ENCODE measurements at regions not wholly inside any gene's neighbourhood (a gene's known extent, or its start where the extent isn't known, plus 50 kb on each side); places are given as distances from the start of the nearest gene placed in this dataset.

DNA sequence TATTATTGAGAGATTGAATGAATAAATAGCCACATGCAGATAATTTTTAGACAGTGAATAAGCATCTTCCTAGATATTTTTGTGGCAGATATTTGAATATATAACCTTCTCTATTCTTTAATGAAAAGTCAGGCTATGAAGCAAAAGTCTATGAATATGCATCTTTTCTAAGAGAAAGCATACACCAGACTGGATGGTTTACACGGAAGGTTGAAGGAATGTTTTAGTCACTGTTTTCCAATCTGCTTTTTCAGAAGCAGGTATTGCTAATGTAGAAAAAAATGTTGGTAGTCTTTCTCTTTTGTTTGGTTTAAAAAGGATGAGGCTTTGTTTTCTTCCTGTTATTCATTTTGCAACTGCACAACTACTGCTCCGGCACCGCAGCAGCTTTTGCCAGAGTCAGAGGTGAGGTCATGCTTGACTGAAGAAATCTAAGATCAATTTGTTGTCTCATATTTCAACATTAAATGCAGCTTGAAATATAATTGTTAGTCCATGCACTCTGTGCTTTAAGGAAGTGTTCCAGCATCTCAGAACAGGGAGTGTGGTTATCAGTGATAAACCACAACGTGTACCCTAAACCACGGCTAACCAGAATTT is 1540.8 kb upstream of the PIK3C3 start:
- DNase-seq (ENCODE audit: low read depth) = no peak
- TF ChIP-seq, protein P1, sequence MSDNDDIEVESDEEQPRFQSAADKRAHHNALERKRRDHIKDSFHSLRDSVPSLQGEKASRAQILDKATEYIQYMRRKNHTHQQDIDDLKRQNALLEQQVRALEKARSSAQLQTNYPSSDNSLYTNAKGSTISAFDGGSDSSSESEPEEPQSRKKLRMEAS (IDR thresholded peaks at IDR 0.05; ENCODE audit: low read depth, low read length) = no peak
- TF ChIP-seq POLR2A (IDR thresholded peaks at IDR 0.05; ENCODE audit: extremely low read depth, insufficient read length) = no peak
- no peak for TF ChIP-seq MYC (IDR thresholded peaks at IDR 0.05; ENCODE audit: low read depth, low read length)
- TF ChIP-seq, protein P2, sequence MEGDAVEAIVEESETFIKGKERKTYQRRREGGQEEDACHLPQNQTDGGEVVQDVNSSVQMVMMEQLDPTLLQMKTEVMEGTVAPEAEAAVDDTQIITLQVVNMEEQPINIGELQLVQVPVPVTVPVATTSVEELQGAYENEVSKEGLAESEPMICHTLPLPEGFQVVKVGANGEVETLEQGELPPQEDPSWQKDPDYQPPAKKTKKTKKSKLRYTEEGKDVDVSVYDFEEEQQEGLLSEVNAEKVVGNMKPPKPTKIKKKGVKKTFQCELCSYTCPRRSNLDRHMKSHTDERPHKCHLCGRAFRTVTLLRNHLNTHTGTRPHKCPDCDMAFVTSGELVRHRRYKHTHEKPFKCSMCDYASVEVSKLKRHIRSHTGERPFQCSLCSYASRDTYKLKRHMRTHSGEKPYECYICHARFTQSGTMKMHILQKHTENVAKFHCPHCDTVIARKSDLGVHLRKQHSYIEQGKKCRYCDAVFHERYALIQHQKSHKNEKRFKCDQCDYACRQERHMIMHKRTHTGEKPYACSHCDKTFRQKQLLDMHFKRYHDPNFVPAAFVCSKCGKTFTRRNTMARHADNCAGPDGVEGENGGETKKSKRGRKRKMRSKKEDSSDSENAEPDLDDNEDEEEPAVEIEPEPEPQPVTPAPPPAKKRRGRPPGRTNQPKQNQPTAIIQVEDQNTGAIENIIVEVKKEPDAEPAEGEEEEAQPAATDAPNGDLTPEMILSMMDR (IDR thresholded peaks at IDR 0.05; ENCODE audit: low read depth, low read length) = no peak
- H3K4me3 ChIP-seq (ENCODE audit: low read depth, low read length) = no peak overlapping the region

- TF ChIP-seq MYC (IDR thresholded peaks at IDR 0.05; ENCODE audit: low read depth, low read length) = no peak
- TF ChIP-seq POLR2A (IDR thresholded peaks at IDR 0.05; ENCODE audit: extremely low read depth, insufficient read length) = no peak
- TF ChIP-seq, protein P1 (IDR thresholded peaks at IDR 0.05; ENCODE audit: low read depth, low read length) = no peak
- TF ChIP-seq, protein P2 (IDR thresholded peaks at IDR 0.05; ENCODE audit: low read depth, low read length) = peak; percentile 31
- DNase-seq (ENCODE audit: low read depth) = peak; percentile 19
- H3K4me3 ChIP-seq (ENCODE audit: low read depth, low read length) = no peak overlapping the region
These were observed 1541.9 kb upstream of the PIK3C3 start for GRCh38 chr18:40413160-40413559.

GRCh38 chr18:40412410-40412809 is 1542.6 kb upstream of the PIK3C3 start:
- no peak for DNase-seq (ENCODE audit: low read depth)
- H3K4me3 ChIP-seq (ENCODE audit: low read depth, low read length) = no peak overlapping the region
- no peak for TF ChIP-seq MYC (IDR thresholded peaks at IDR 0.05; ENCODE audit: low read depth, low read length)
- TF ChIP-seq, protein P2 (IDR thresholded peaks at IDR 0.05; ENCODE audit: low read depth, low read length) = no peak

DNA sequence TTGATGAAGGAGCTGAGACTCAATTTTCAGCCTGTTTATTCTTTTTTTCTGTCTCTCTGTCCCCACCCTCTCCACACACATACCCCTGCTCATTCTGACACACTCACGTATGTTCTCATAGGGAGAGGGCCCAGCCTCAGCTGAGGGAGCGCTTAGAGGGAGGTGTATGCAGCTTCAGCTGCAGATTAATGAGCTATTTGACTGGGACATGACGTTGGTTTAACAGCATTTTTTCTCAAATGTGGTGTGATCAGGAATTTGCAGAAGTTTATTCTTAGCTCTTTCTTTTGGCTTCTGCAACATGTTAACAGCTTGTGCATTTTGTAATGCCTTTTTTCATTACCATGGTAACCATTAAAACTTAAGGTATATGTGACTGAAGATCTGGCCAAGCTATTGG is 1547.1 kb upstream of the PIK3C3 start:
- TF ChIP-seq POLR2A (IDR thresholded peaks at IDR 0.05; ENCODE audit: extremely low read depth, insufficient read length) (no peak), MYC (IDR thresholded peaks at IDR 0.05; ENCODE audit: low read depth, low read length) (no peak)
- TF ChIP-seq, protein P2 (IDR thresholded peaks at IDR 0.05; ENCODE audit: low read depth, low read length) = no peak
- TF ChIP-seq, protein P1 (IDR thresholded peaks at IDR 0.05; ENCODE audit: low read depth, low read length) = no peak
- no peak overlapping the region for H3K4me3 ChIP-seq (ENCODE audit: low read depth, low read length)
- no peak for DNase-seq (ENCODE audit: low read depth)

GRCh38 chr18:40404284-40404683 is 1550.8 kb upstream of the PIK3C3 start:
- TF ChIP-seq POLR2A (IDR thresholded peaks at IDR 0.05; ENCODE audit: extremely low read depth, insufficient read length) (no peak), MYC (IDR thresholded peaks at IDR 0.05; ENCODE audit: low read depth, low read length) (no peak)
- TF ChIP-seq, protein P2 (IDR thresholded peaks at IDR 0.05; ENCODE audit: low read depth, low read length) = no peak
- TF ChIP-seq, protein P1 (IDR thresholded peaks at IDR 0.05; ENCODE audit: low read depth, low read length) = no peak
- no peak overlapping the region for H3K4me3 ChIP-seq (ENCODE audit: low read depth, low read length)
- no peak for DNase-seq (ENCODE audit: low read depth)

GRCh38 chr18:40402052-40402451 is 1553.0 kb upstream of the PIK3C3 start:
- no peak for DNase-seq (ENCODE audit: low read depth)
- H3K4me3 ChIP-seq (ENCODE audit: low read depth, low read length) = no peak overlapping the region
- TF ChIP-seq, protein P1 (IDR thresholded peaks at IDR 0.05; ENCODE audit: low read depth, low read length) = no peak
- TF ChIP-seq, protein P2 (IDR thresholded peaks at IDR 0.05; ENCODE audit: low read depth, low read length) = no peak
- no peak for TF ChIP-seq MYC (IDR thresholded peaks at IDR 0.05; ENCODE audit: low read depth, low read length)
